ENCODE measurements at regions not wholly inside any gene's neighbourhood (a gene's known extent, or its start where the extent isn't known, plus 50 kb on each side); places are given as distances from the start of the nearest gene placed in this dataset.
A peak's percentile ranks its signal among the peaks of the same experiment; 100 is the strongest.

GRCh38 chr14:29123017-29123416 lies 356.4 kb downstream of the FOXG1 start:
- no peak for DNase-seq (ENCODE audit: low spot score)

GRCh38 chr14:29126361-29126760 lies 359.8 kb downstream of the FOXG1 start:
- no peak for DNase-seq (ENCODE audit: low spot score)

GRCh38 chr14:29126865-29127264 lies 360.3 kb downstream of the FOXG1 start:
- DNase-seq (ENCODE audit: low spot score) = no peak

GRCh38 chr14:29140016-29140415 lies 373.4 kb downstream of the FOXG1 start:
- no peak for DNase-seq (ENCODE audit: low spot score)

- DNase-seq (ENCODE audit: low spot score) = no peak
These were observed 378.0 kb downstream of the FOXG1 start for GRCh38 chr14:29144621-29145020.

- DNase-seq (ENCODE audit: low spot score) = no peak
These were observed 381.6 kb downstream of the FOXG1 start for GRCh38 chr14:29148221-29148620.

GRCh38 chr14:29149798-29150197 lies 383.2 kb downstream of the FOXG1 start:
- DNase-seq (ENCODE audit: low spot score) = no peak

GRCh38 chr14:29150659-29151058 lies 384.1 kb downstream of the FOXG1 start:
- DNase-seq (ENCODE audit: low spot score) = no peak

- DNase-seq (ENCODE audit: low spot score) = no peak
These were observed 389.5 kb downstream of the FOXG1 start for GRCh38 chr14:29156096-29156495.

- no peak for DNase-seq (ENCODE audit: low spot score)
These were observed 395.0 kb downstream of the FOXG1 start for GRCh38 chr14:29161593-29161992.

- DNase-seq (ENCODE audit: low spot score) = no peak
These were observed 396.5 kb downstream of the FOXG1 start for GRCh38 chr14:29163109-29163508.

- no peak for DNase-seq (ENCODE audit: low spot score)
These were observed 398.8 kb downstream of the FOXG1 start for GRCh38 chr14:29165431-29165830.

- DNase-seq (ENCODE audit: low spot score) = peak; percentile 0
These were observed 399.9 kb downstream of the FOXG1 start for GRCh38 chr14:29166507-29166906.

GRCh38 chr14:29168149-29168548 lies 401.6 kb downstream of the FOXG1 start:
- DNase-seq (ENCODE audit: low spot score) = no peak

- no peak for DNase-seq (ENCODE audit: low spot score)
These were observed 402.8 kb downstream of the FOXG1 start for GRCh38 chr14:29169408-29169807.

- no peak for DNase-seq (ENCODE audit: low spot score)
These were observed 409.1 kb downstream of the FOXG1 start for GRCh38 chr14:29175706-29176105.

GRCh38 chr14:29176876-29177275 lies 410.3 kb downstream of the FOXG1 start:
- no peak for DNase-seq (ENCODE audit: low spot score)

GRCh38 chr14:29178971-29179370 lies 412.4 kb downstream of the FOXG1 start:
- no peak for DNase-seq (ENCODE audit: low spot score)

GRCh38 chr14:29191092-29191491 lies 424.5 kb downstream of the FOXG1 start:
- no peak for DNase-seq (ENCODE audit: low spot score)

- DNase-seq (ENCODE audit: low spot score) = no peak
These were observed 431.0 kb downstream of the FOXG1 start for GRCh38 chr14:29197557-29197956.

- no peak for DNase-seq (ENCODE audit: low spot score)
These were observed 439.1 kb downstream of the FOXG1 start for GRCh38 chr14:29205658-29206057.

GRCh38 chr14:29215853-29216252 lies 449.3 kb downstream of the FOXG1 start:
- DNase-seq (ENCODE audit: low spot score) = no peak

GRCh38 chr14:29216268-29217232 lies 450.0 kb downstream of the FOXG1 start:
- DNase-seq (ENCODE audit: low spot score) = no peak

Data from CD4-positive, alpha-beta T cell treated with Interleukin-15 for 4 hours (primary cell).